Prostate gland (tissue), 2 donors: ENCODE measurements at regions not wholly inside any gene's neighbourhood (a gene's known extent, or its start where the extent isn't known, plus 50 kb on each side); places are given as distances from the start of the nearest gene placed in this dataset.
"Not testable (repeated sequence)": the region's sequence is repeated elsewhere in the genome, so short reads cannot be mapped to it uniquely, and the experiment has no call there.

ENCODE experiments used
- DNase-seq: peaks from one replicate; pipeline ENCODE4 v3.0.0-alpha.2; 2019; ENCODE audit warnings: low spot score
- H3K27ac ChIP-seq, 2 donors: fragments of 200-600 bp; sonication (generic); 2 replicates each; pipeline ENCODE4 v1.5.1; 2017 to 2019
- H3K27me3 ChIP-seq: fragments of 200-600 bp; sonication (generic); replicated peaks from 2 replicates; pipeline ENCODE4 v1.5.1; 2019; ENCODE audit not compliant: insufficient read depth
- H3K36me3 ChIP-seq, 2 donors: fragments of 200-600 bp; sonication (generic); 1 replicate in 1 of 2; 2 replicates in 1 of 2; pipeline versions ENCODE4 v1.5.1 to v1.8.1; 2017 to 2019
- H3K4me1 ChIP-seq: fragments of 200-600 bp; sonication (generic); replicated peaks from 2 replicates; pipeline ENCODE4 v1.5.1; 2019
- H3K4me3 ChIP-seq, 2 donors: fragments of 200-600 bp; sonication (generic); 2 replicates each; pipeline ENCODE4 v1.5.1; 2017 to 2019
- H3K9me3 ChIP-seq: fragments of 200-600 bp; sonication (generic); 2 replicates; pipeline ENCODE4 v1.5.1; 2017
- CTCF ChIP-seq, 4 experiments: fragments of 200-600 bp in 2 of 4; fragments of 450-650 bp in 2 of 4; sonication (generic) in 2 of 4; IDR thresholded peaks; 1 replicate in 3 of 4; 2 replicates in 1 of 4; pipeline ENCODE4 v1.5.1; 2016 to 2019; ENCODE audit warnings: antibody characterized with exemption in 4 of 4, mild to moderate bottlenecking in 2 of 4, moderate library complexity in 2 of 4
- POLR2A ChIP-seq: fragments of 450-650 bp; IDR thresholded peaks from one replicate; pipeline ENCODE4 v1.6.1; 2016; ENCODE audit warnings: antibody characterized with exemption, mild to moderate bottlenecking
- POLR2AphosphoS5 ChIP-seq: sonication (generic); formaldehyde crosslinking; IDR thresholded peaks from one replicate; pipeline ENCODE4 v1.6.1; 2017; ENCODE audit warnings: antibody characterized with exemption
- WGBS: methylation state at CpG from one replicate; pipeline ENCODE4 v1.1.5; 2018; 5-methylcytosine and 5-hydroxymethylcytosine counted together
- intact Hi-C: fragments of 100-400 bp; cut with DNase I; formaldehyde crosslinking; loops from one replicate; pipeline ENCODE4 v1.14.2; 2022

- no peaks in the 10 kb centered on the region for H3K27me3 ChIP-seq
- no peak for DNase-seq
- no peaks in the 10 kb centered on the region for H3K9me3 ChIP-seq
- no peak for TF ChIP-seq POLR2A
- TF ChIP-seq POLR2AphosphoS5, result no peak
- TF ChIP-seq CTCF (IDR thresholded peaks at IDR 0.05), result no peak
- intact Hi-C loops, result no loop called here
- no peaks in the 10 kb centered on the region for H3K36me3 ChIP-seq
- no peak overlapping the region for H3K27ac ChIP-seq
- WGBS, result 50% methylated on average over 4 of the region's 4 CpGs
- no peak overlapping the region for H3K4me3 ChIP-seq
- H3K4me1 ChIP-seq, result no peaks in the 10 kb centered on the region
Observed at GRCh38 chr13:97539651-97540610, 106.0 kb downstream of the RAP2A start.

GRCh38 chr13:97540696-97541095 lies 106.7 kb downstream of the RAP2A start:
- intact Hi-C loops, result no loop called here
- 6% methylated on average over 6 of the region's 6 CpGs for WGBS
- TF ChIP-seq POLR2A (no peak), POLR2AphosphoS5 (no peak), CTCF (IDR thresholded peaks at IDR 0.05) (no peak)
- Histone ChIP-seq H3K27ac (no peak overlapping the region), H3K36me3 (no peaks in the 10 kb centered on the region), H3K9me3 (no peaks in the 10 kb centered on the region), H3K4me3 (no peak overlapping the region), H3K27me3 (no peaks in the 10 kb centered on the region), H3K4me1 (no peaks in the 10 kb centered on the region)
- DNase-seq, result no peak

GRCh38 chr13:97542102-97542685 lies 108.2 kb downstream of the RAP2A start:
- Histone ChIP-seq H3K4me1 (no peaks in the 10 kb centered on the region), H3K4me3 (no peak overlapping the region), H3K27ac (no peak overlapping the region), H3K27me3 (no peaks in the 10 kb centered on the region), H3K36me3 (no peaks in the 10 kb centered on the region), H3K9me3 (no peaks in the 10 kb centered on the region)
- 60% methylated on average over 4 of the region's 4 CpGs for WGBS
- TF ChIP-seq POLR2AphosphoS5 (no peak), POLR2A (no peak), CTCF (IDR thresholded peaks at IDR 0.05) (no peak)
- intact Hi-C loops, result no loop called here
- DNase-seq, result no peak

DNA sequence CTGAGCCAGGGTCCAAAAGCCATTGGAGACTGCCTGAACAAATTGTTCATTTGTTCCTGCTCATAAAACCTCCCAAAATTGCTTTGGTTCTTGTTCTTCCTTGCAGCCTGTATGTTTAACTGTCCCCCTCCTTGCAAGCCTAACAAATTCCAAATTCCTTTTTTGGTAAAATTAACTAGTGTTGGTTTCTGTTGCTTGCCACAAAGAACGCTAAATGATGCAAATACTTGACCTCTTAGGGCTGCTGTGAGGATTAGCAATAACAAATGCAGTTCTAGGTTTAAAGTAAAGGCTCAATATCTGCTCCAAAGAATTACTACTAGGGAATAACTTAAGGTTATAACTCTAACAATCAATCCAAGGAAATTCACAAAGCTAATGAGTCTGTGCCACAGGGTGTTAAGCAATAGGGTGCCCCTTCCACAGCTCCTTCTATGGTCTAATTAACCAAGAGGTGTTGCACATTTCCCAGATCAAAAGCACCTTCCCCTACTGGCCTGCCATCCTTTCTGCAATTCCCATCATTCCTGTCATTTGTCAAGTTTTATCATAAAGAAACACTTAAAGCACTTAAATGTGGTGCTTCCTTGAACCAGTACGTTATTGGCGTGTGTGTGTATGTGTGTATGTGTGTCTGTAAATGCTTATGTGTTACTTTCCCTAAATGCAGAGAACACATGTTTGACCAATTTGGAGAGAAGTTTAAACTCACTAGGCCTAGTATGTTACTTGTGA lies 110.2 kb downstream of the RAP2A start:
- TF ChIP-seq POLR2AphosphoS5, result no peak
- no peak for TF ChIP-seq POLR2A
- TF ChIP-seq CTCF (IDR thresholded peaks at IDR 0.05), result no peak
- Histone ChIP-seq H3K27me3 (no peaks in the 10 kb centered on the region), H3K36me3 (no peaks in the 10 kb centered on the region), H3K27ac (no peak overlapping the region), H3K4me3 (no peak overlapping the region), H3K9me3 (no peaks in the 10 kb centered on the region), H3K4me1 (no peaks in the 10 kb centered on the region)
- no peak for DNase-seq
- intact Hi-C loops, result no loop called here
- 80% methylated on average over 3 of the region's 3 CpGs for WGBS

DNA sequence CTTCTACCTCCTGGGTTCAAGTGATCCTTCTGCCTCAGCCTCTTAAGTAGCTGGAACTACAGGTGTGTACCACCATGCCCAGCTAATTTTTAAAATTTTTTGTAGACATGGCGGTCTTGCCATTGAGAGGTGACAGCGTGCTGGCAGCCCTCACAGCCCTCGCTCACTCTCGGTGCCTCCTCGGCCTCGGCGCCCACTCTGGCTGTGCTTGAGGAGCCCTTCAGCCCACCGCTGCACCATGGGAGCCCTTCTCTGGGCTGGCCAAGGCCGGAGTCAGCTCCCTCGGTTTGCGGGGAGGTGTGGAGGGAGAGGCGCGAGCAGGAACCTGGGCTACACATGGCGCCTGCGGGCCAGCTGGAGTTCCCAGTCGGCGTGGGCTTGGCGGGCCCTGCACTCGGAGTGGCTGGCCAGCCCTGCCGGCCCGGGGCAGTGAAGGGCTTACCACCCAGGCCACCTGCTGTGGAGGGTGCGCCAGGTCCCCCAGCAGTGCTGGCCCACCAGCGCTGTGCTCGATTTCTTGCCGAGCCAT lies 111.1 kb downstream of the RAP2A start:
- H3K27ac ChIP-seq, DNase-seq, H3K36me3 ChIP-seq, H3K27me3 ChIP-seq, H3K4me3 ChIP-seq, H3K9me3 ChIP-seq, H3K4me1 ChIP-seq, intact Hi-C loops: not testable (repeated sequence)
- 95% methylated on average over 24 of the region's 25 CpGs for WGBS
